ENCODE measurements at regions not wholly inside any gene's neighbourhood (a gene's known extent, or its start where the extent isn't known, plus 50 kb on each side); places are given as distances from the start of the nearest gene placed in this dataset.

- TF ChIP-seq CTCF (conservative IDR thresholded peaks at IDR 0.05; ENCODE audit: low read depth, low read length), result no peak
- no peak for TF ChIP-seq EZH2 (IDR thresholded peaks at IDR 0.05; ENCODE audit: borderline replicate concordance, low read depth, low read length, poor library complexity, severe bottlenecking)
These were observed 345.7 kb downstream of the UTRN start for GRCh38 chr6:144630857-144631256.
